ENCODE measurements at regions not wholly inside any gene's neighbourhood (a gene's known extent, or its start where the extent isn't known, plus 50 kb on each side); places are given as distances from the start of the nearest gene placed in this dataset.

DNA sequence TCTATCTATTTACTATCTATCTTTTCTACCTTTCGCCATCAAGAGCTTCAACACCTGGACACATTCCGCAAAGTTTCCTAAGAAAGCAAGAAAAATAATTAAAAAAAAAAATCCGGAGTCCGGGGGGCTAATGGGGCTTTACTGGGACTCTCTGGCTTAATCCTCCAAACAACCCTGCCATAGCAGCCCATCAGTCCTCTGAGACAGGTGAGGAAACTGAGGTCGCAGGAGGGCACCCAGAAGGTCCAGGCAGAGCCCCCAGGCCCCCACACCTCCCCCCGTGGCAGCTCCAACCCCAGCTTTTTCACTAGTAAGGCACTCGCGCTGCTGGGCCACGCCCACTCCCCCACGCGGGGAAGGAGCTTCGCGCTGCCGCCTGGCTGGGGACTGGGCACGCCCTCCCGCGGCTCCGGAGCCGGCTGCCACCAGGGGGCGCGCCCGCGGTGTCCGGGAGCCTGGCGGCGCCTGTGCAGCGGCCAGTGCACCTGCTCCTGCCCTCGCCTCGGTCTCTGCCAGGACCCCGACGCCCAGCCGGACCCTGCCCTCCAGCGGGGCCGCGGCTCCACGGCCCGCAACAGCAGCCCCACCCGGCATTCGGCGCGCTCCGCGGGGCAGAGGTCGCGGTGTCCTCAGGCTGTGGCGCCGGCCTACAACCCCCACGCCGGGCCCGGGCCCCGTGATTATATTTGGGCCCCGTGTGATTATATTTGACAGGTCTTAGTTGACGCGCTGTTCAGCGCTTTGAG is 54.1 kb upstream of the SAMD11 start:
- ATAC-seq: peak; percentile 96 to 99 (median 99)
- no peak overlapping the region for H3K27ac ChIP-seq (ENCODE audit: low read length)
- WGBS (ENCODE audit: insufficient coverage): 12% methylated on average over 54 of the region's 55 CpGs
- intact Hi-C loops (cut with micrococcal nuclease): no loop called here
- no peaks in the 10 kb centered on the region for H3K36me3 ChIP-seq (ENCODE audit: control insufficient read depth, insufficient read depth, low read length)
- Mint-ChIP-seq H3K36me3 (no peaks in the 10 kb centered on the region), H3K4me1 (no peaks in the 10 kb centered on the region), H3K9me3 (no peaks in the 10 kb centered on the region), H3K27ac (no peak overlapping the region), H3K27me3 (ENCODE audit: low read depth in 2 of 2) (peaks cover 19 to 21% of the 10 kb centered on the region in 2 donors), H3K4me3 (peak overlapping the region; percentile 13)
- peaks cover 3% of the 10 kb centered on the region for H3K4me1 ChIP-seq (ENCODE audit: control insufficient read depth, insufficient read depth, low read length)
- no peaks in the 10 kb centered on the region for H3K27me3 ChIP-seq (ENCODE audit: control insufficient read depth, insufficient read depth, low read length)
- H3K9me3 ChIP-seq (ENCODE audit: control insufficient read depth, insufficient read depth, low read length): no peaks in the 10 kb centered on the region
- DNase-seq: peak; percentile 82 to 92
- H3K4me3 ChIP-seq (ENCODE audit: low read length): no peak overlapping the region
- TF ChIP-seq, protein P1, sequence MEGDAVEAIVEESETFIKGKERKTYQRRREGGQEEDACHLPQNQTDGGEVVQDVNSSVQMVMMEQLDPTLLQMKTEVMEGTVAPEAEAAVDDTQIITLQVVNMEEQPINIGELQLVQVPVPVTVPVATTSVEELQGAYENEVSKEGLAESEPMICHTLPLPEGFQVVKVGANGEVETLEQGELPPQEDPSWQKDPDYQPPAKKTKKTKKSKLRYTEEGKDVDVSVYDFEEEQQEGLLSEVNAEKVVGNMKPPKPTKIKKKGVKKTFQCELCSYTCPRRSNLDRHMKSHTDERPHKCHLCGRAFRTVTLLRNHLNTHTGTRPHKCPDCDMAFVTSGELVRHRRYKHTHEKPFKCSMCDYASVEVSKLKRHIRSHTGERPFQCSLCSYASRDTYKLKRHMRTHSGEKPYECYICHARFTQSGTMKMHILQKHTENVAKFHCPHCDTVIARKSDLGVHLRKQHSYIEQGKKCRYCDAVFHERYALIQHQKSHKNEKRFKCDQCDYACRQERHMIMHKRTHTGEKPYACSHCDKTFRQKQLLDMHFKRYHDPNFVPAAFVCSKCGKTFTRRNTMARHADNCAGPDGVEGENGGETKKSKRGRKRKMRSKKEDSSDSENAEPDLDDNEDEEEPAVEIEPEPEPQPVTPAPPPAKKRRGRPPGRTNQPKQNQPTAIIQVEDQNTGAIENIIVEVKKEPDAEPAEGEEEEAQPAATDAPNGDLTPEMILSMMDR (IDR thresholded peaks at IDR 0.05): peak; percentile 87

All from natural killer cell (primary cell).